Fibroblast of villous mesenchyme (primary cell): ENCODE measurements at regions not wholly inside any gene's neighbourhood (a gene's known extent, or its start where the extent isn't known, plus 50 kb on each side); places are given as distances from the start of the nearest gene placed in this dataset.
A peak's percentile ranks its signal among the peaks of the same experiment; 100 is the strongest.

Experiments used
- DNase-seq: peaks from one replicate; pipeline ENCODE4 v3.0.0-alpha.2; 2010; ENCODE audit warnings: low read depth
- H3K4me3 ChIP-seq: 2 replicates; pipeline ENCODE4 v1.5.1; 2011; ENCODE audit warnings: low read depth, mild to moderate bottlenecking, low read length
- CTCF ChIP-seq: IDR thresholded peaks from 2 replicates; pipeline ENCODE4 v1.5.1; 2012; ENCODE audit warnings: low read depth, mild to moderate bottlenecking, low read length; ENCODE audit not compliant: insufficient read depth

DNA sequence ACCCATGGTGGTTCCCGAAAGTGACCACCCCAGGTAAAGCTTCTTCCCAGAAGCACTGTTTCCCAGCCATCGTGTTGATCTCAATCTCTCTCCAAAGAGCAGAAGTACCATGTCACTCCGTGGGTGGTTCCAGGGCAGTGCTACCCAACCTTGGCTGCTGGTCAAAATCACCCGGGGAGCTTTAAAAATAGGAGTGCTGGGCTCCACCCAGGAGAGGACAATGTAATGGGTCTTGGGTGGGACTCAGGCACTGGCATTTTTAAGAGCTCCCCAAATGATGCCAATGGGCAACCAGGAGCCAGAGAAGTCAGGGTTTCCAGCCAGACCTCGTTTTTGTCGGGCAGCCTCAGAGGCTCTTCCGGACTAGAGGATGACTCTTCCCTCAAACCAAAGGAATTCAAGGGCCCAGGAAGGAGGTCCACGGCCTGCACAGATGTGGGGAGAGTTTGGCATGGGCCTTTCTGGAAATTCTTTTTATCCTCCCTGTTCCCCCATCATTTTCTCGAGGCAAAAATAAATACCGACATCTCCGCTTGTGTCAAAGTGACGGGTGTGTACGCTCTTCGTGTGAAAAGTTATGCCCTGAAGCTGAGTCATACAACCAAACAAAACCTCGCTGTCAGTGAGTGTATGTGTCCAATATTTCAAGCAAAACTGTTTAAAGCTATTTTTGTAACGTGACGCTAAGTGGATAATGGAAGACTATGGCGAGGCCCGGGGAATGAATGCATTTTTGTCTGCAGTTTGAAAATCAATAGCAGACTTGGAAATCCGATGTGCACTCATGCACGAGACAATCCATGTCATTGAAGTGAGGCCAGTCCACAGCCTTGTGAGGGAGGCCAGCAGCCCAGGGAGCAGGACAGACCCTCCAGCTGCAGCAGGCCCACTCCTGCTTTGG lies 364.1 kb downstream of the FOXL1 start:
- peak; percentile 27 for DNase-seq
- no peak for TF ChIP-seq CTCF
- H3K4me3 ChIP-seq, result no peak overlapping the region

- no peak for DNase-seq
- no peak overlapping the region for H3K4me3 ChIP-seq
- no peak for TF ChIP-seq CTCF
Observed at GRCh38 chr16:86945166-86945900, 367.0 kb downstream of the FOXL1 start.

- no peak for TF ChIP-seq CTCF
- no peak for DNase-seq
- no peak overlapping the region for H3K4me3 ChIP-seq
Observed at GRCh38 chr16:86946396-86946795, 368.0 kb downstream of the FOXL1 start.

- no peak for DNase-seq
- H3K4me3 ChIP-seq, result no peak overlapping the region
- no peak for TF ChIP-seq CTCF
Observed at GRCh38 chr16:86946981-86947380, 368.6 kb downstream of the FOXL1 start.

- TF ChIP-seq CTCF, result no peak
- H3K4me3 ChIP-seq, result no peak overlapping the region
- DNase-seq, result no peak
Observed at GRCh38 chr16:86948046-86948445, 369.1 kb downstream of the C16orf95 start.

GRCh38 chr16:86949116-86949515 lies 368.1 kb downstream of the C16orf95 start:
- DNase-seq, result no peak
- no peak for TF ChIP-seq CTCF
- no peak overlapping the region for H3K4me3 ChIP-seq
